IMR-90 (cell line): ENCODE measurements at regions not wholly inside any gene's neighbourhood (a gene's known extent, or its start where the extent isn't known, plus 50 kb on each side); places are given as distances from the start of the nearest gene placed in this dataset.

ENCODE experiments used
- ATAC-seq: fragments of 200-7000 bp; cut with Tn5 transposase; 2 replicates; pipeline ENCODE4 v1.9.1; 2020; ENCODE audit warnings: low read depth, mild to moderate bottlenecking, moderate library complexity
- BruUV-seq: library from RNA; stranded (reverse); fragments of 400-500 nt; replicated peaks from 2 replicates; lab custom pipeline; 2021; lab: Mats Ljungman, UMichigan
- CTCF ChIA-PET: fragments of 300-600 bp; formaldehyde crosslinking; extraction: SDS; loops from one replicate; lab custom pipeline; 2021; ENCODE audit warnings: antibody characterized with exemption; lab: Yijun Ruan, JAX
- POLR2A ChIA-PET: fragments of 300-600 bp; sonication (Branson Sonifier 250); formaldehyde crosslinking; loops from one replicate; lab custom pipeline; 2022; ENCODE audit warnings: antibody characterized with exemption; ENCODE audit not compliant: unreplicated experiment; lab: Charles Lee
- DNase-seq: peaks from one replicate; pipeline ENCODE4 v3.0.0; 2013
- H2AFZ ChIP-seq: replicated peaks from 2 replicates; pipeline ENCODE3; 2013; ENCODE audit warnings: low read length, mild to moderate bottlenecking; ENCODE audit not compliant: poor library complexity
- H2AK5ac ChIP-seq: 2 replicates; pipeline ENCODE4 v1.6.1; 2013; ENCODE audit warnings: low read depth, low read length, inconsistent platforms
- H2AK9ac ChIP-seq: replicated peaks from 2 replicates; pipeline ENCODE3; 2013; ENCODE audit warnings: mild to moderate bottlenecking, low read depth, low read length, moderate library complexity; ENCODE audit not compliant: poor library complexity
- H2BK120ac ChIP-seq: 2 replicates; pipeline ENCODE4 v1.6.1; 2013; ENCODE audit warnings: low read depth, low read length, inconsistent platforms
- H2BK15ac ChIP-seq: 3 replicates; pipeline ENCODE4 v1.6.1; 2013; ENCODE audit warnings: low read depth, low read length, inconsistent platforms
- H2BK20ac ChIP-seq: 2 replicates; pipeline ENCODE4 v1.6.1; 2013; ENCODE audit warnings: low read depth, mild to moderate bottlenecking, inconsistent platforms, low read length, moderate library complexity
- H2BK5ac ChIP-seq: 2 replicates; pipeline ENCODE4 v1.6.1; 2013; ENCODE audit warnings: mild to moderate bottlenecking, low read depth, low read length, inconsistent platforms; ENCODE audit not compliant: poor library complexity, severe bottlenecking
- H3K14ac ChIP-seq: replicated peaks from 2 replicates; pipeline ENCODE4 v1.6.1; 2013; ENCODE audit warnings: low read depth, low read length, inconsistent platforms
- H3K18ac ChIP-seq: 2 replicates; pipeline ENCODE4 v1.6.1; 2013; ENCODE audit warnings: low read depth, low read length, control low read depth
- H3K23ac ChIP-seq: 2 replicates; pipeline ENCODE4 v1.6.1; 2013; ENCODE audit warnings: low read depth, low read length, inconsistent platforms
- H3K27ac ChIP-seq: 2 replicates; pipeline ENCODE4 v1.5.1; 2013; ENCODE audit warnings: mild to moderate bottlenecking, control low read depth, low read length; ENCODE audit not compliant: insufficient read depth
- H3K27me3 ChIP-seq: 2 replicates; pipeline ENCODE4 v1.6.1; 2013; ENCODE audit warnings: low read length; ENCODE audit not compliant: control insufficient read depth, insufficient read depth
- H3K36me3 ChIP-seq: 2 replicates; pipeline ENCODE4 v1.6.1; 2013; ENCODE audit warnings: low read length, mixed read lengths; ENCODE audit not compliant: control insufficient read depth, insufficient read depth
- H3K4ac ChIP-seq: 2 replicates; pipeline ENCODE4 v1.6.1; 2013; ENCODE audit warnings: low read depth, low read length, inconsistent platforms
- H3K4me1 ChIP-seq: 2 replicates; pipeline ENCODE4 v1.6.1; 2013; ENCODE audit warnings: low read length, mixed read lengths; ENCODE audit not compliant: control insufficient read depth, insufficient read depth
- H3K4me2 ChIP-seq: 2 replicates; pipeline ENCODE4 v1.6.1; 2013; ENCODE audit warnings: low read depth, mild to moderate bottlenecking, control low read depth, low read length, moderate library complexity
- H3K4me3 ChIP-seq: 2 replicates; pipeline ENCODE4 v1.5.1; 2013; ENCODE audit warnings: low read depth, mild to moderate bottlenecking, control low read depth, low read length, moderate library complexity; ENCODE audit not compliant: insufficient read depth
- H3K56ac ChIP-seq: 2 replicates; pipeline ENCODE4 v1.6.1; 2013; ENCODE audit warnings: low read length, inconsistent platforms; ENCODE audit not compliant: insufficient read depth; ENCODE audit errors: extremely low read depth
- H3K79me1 ChIP-seq, 2 experiments: 2 replicates each; pipeline ENCODE4 v1.6.1; 2013; ENCODE audit warnings: low read length in 2 of 2, inconsistent platforms in 1 of 2, low read depth in 1 of 2
- H3K9ac ChIP-seq: 2 replicates; pipeline ENCODE4 v1.6.1; 2013; ENCODE audit warnings: low read depth, low read length, control low read depth
- H3K9me1 ChIP-seq: 2 replicates; pipeline ENCODE4 v1.6.1; 2013; ENCODE audit warnings: low read length, inconsistent platforms; ENCODE audit not compliant: insufficient read depth
- H3K9me3 ChIP-seq: 2 replicates; pipeline ENCODE4 v1.6.1; 2013; ENCODE audit warnings: low read length; ENCODE audit not compliant: control insufficient read depth, insufficient read depth
- H4K20me1 ChIP-seq: 2 replicates; pipeline ENCODE4 v1.6.1; 2013; ENCODE audit warnings: low read length, inconsistent platforms; ENCODE audit not compliant: insufficient read depth
- H4K5ac ChIP-seq: 2 replicates; pipeline ENCODE4 v1.6.1; 2013; ENCODE audit warnings: mild to moderate bottlenecking, low read depth, low read length, control low read depth
- H4K8ac ChIP-seq, 2 experiments: 2 replicates each; pipeline ENCODE4 v1.6.1; 2013; ENCODE audit warnings: low read depth in 2 of 2, low read length in 2 of 2, control low read depth in 1 of 2, inconsistent platforms in 1 of 2
- H4K91ac ChIP-seq: 2 replicates; pipeline ENCODE4 v1.6.1; 2013; ENCODE audit warnings: low read depth, low read length, inconsistent platforms; ENCODE audit not compliant: insufficient read depth
- BHLHE40 ChIP-seq: fragments of 150-350 bp; IDR thresholded peaks from 2 replicates; pipeline ENCODE4 v1.6.1; 2016; ENCODE audit warnings: mild to moderate bottlenecking, low read depth, low read length
- CEBPB ChIP-seq: IDR thresholded peaks from 2 replicates; pipeline ENCODE4 v1.6.1; 2012; ENCODE audit warnings: low read depth, low read length, improper control_type of control experiment
- CHD1 ChIP-seq: IDR thresholded peaks from 2 replicates; pipeline ENCODE4 v1.6.1; 2012; ENCODE audit warnings: low read depth, low read length, improper control_type of control experiment
- ELK1 ChIP-seq: fragments of 150-350 bp; IDR thresholded peaks from 2 replicates; pipeline ENCODE4 v1.6.1; 2016; ENCODE audit warnings: low read depth, mild to moderate bottlenecking, low read length, moderate library complexity, borderline replicate concordance
- FOS ChIP-seq: fragments of 150-350 bp; IDR thresholded peaks from 2 replicates; pipeline ENCODE4 v1.6.1; 2016; ENCODE audit warnings: low read depth, low read length
- MAFK ChIP-seq: IDR thresholded peaks from 2 replicates; pipeline ENCODE4 v1.6.1; 2012; ENCODE audit warnings: low read depth, low read length, improper control_type of control experiment
- MAZ ChIP-seq: IDR thresholded peaks from 2 replicates; pipeline ENCODE4 v1.6.1; 2012; ENCODE audit warnings: low read depth, mild to moderate bottlenecking, low read length, improper control_type of control experiment, moderate library complexity, borderline replicate concordance
- MXI1 ChIP-seq: IDR thresholded peaks from 2 replicates; pipeline ENCODE4 v1.6.1; 2012; ENCODE audit warnings: low read depth, mild to moderate bottlenecking, low read length, moderate library complexity, borderline replicate concordance
- NFE2L2 ChIP-seq: fragments of 150-350 bp; IDR thresholded peaks from 2 replicates; pipeline ENCODE4 v1.6.1; 2016; ENCODE audit warnings: low read depth, mild to moderate bottlenecking, low read length
- RAD21 ChIP-seq: IDR thresholded peaks from 2 replicates; pipeline ENCODE4 v1.6.1; 2012; ENCODE audit warnings: low read length, improper control_type of control experiment
- RFX5 ChIP-seq: IDR thresholded peaks from 2 replicates; pipeline ENCODE4 v1.8.0; 2012; ENCODE audit warnings: low read depth, mild to moderate bottlenecking, low read length, moderate library complexity
- SMC3 ChIP-seq: fragments of 150-350 bp; IDR thresholded peaks from 2 replicates; pipeline ENCODE4 v1.6.1; 2016; ENCODE audit warnings: low read depth, mild to moderate bottlenecking, antibody characterized with exemption, low read length, moderate library complexity
- WGBS, 2 experiments: methylation state at CpG; one replicate each; pipeline versions ENCODE4 v1.1.5 to v1.1.7; 2013; ENCODE audit warnings: missing lambda C conversion rate in 2 of 2; ENCODE audit not compliant: insufficient read length in 1 of 2; ENCODE audit errors: extremely low coverage in 2 of 2; 5-methylcytosine and 5-hydroxymethylcytosine counted together
- dilution Hi-C: fragments of 300-500 bp; cut with HindIII; formaldehyde crosslinking; loops from one replicate; pipeline ENCODE4 v1.14.3; 2018; ENCODE audit warnings: low sequenced_read_pairs; ENCODE audit not compliant: unreplicated experiment
- in situ Hi-C: fragments of 300-500 bp; cut with MboI; formaldehyde crosslinking; loops from 3 replicates; pipeline ENCODE4 v1.14.3; 2019; ENCODE audit warnings: low sequenced_read_pairs, inconsistent platforms, mixed read lengths
- intact Hi-C: fragments of 100-400 bp; cut with micrococcal nuclease; formaldehyde crosslinking; loops from 2 replicates; pipeline ENCODE4 v1.10.0; 2022
- TF ChIP-seq, protein P1 (sequence below): conservative IDR thresholded peaks from 2 replicates; pipeline ENCODE4 v1.5.1; 2012; ENCODE audit warnings: mild to moderate bottlenecking, low read depth, low read length, improper control_type of control experiment

GRCh38 chr6:167479901-167480648 is 155.2 kb downstream of the TTLL2 start:
- no peak overlapping the region for H4K8ac ChIP-seq
- no peak overlapping the region for H3K4me2 ChIP-seq
- no peak overlapping the region for H3K14ac ChIP-seq
- H3K56ac ChIP-seq, result no peak overlapping the region
- peaks cover 36% of the 10 kb centered on the region for H3K9me3 ChIP-seq
- H2BK15ac ChIP-seq, result no peak overlapping the region
- H2BK20ac ChIP-seq, result no peak overlapping the region
- H2AK9ac ChIP-seq, result no peak overlapping the region
- no peak overlapping the region for H3K18ac ChIP-seq
- in situ Hi-C loops, result no loop called here
- H2AK5ac ChIP-seq, result no peak overlapping the region
- H3K79me1 ChIP-seq, result no peaks in the 10 kb centered on the region
- H4K20me1 ChIP-seq, result no peaks in the 10 kb centered on the region
- ATAC-seq (no peak), DNase-seq (no peak)
- POLR2A ChIA-PET, result no interaction called here
- H3K9ac ChIP-seq, result no peak overlapping the region
- no peak overlapping the region for H3K27ac ChIP-seq
- no peak overlapping the region for H2BK120ac ChIP-seq
- BruUV-seq, result no TSS peak
- no peak overlapping the region for H2BK5ac ChIP-seq
- H4K91ac ChIP-seq, result no peak overlapping the region
- TF ChIP-seq CHD1, result no peak
- TF ChIP-seq RFX5, result no peak
- no peak for TF ChIP-seq MAFK
- no peak for TF ChIP-seq RAD21
- no peak for TF ChIP-seq FOS
- no peak for TF ChIP-seq NFE2L2
- no peak for TF ChIP-seq MXI1
- no peak for TF ChIP-seq BHLHE40
- TF ChIP-seq CEBPB, result no peak
- no peak for TF ChIP-seq ELK1
- TF ChIP-seq, protein P1, sequence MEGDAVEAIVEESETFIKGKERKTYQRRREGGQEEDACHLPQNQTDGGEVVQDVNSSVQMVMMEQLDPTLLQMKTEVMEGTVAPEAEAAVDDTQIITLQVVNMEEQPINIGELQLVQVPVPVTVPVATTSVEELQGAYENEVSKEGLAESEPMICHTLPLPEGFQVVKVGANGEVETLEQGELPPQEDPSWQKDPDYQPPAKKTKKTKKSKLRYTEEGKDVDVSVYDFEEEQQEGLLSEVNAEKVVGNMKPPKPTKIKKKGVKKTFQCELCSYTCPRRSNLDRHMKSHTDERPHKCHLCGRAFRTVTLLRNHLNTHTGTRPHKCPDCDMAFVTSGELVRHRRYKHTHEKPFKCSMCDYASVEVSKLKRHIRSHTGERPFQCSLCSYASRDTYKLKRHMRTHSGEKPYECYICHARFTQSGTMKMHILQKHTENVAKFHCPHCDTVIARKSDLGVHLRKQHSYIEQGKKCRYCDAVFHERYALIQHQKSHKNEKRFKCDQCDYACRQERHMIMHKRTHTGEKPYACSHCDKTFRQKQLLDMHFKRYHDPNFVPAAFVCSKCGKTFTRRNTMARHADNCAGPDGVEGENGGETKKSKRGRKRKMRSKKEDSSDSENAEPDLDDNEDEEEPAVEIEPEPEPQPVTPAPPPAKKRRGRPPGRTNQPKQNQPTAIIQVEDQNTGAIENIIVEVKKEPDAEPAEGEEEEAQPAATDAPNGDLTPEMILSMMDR, result no peak
- no peak for TF ChIP-seq MAZ
- TF ChIP-seq SMC3, result no peak
- H4K5ac ChIP-seq, result no peak overlapping the region
- no peaks in the 10 kb centered on the region for H3K27me3 ChIP-seq
- intact Hi-C loops, result no loop called here
- H3K4me1 ChIP-seq, result no peaks in the 10 kb centered on the region
- no peaks in the 10 kb centered on the region for H3K9me1 ChIP-seq
- no peak overlapping the region for H3K4ac ChIP-seq
- dilution Hi-C loops, result no loop called here
- H3K23ac ChIP-seq, result no peak overlapping the region
- no CpG with 5 or more reads among the region's 8 CpGs for WGBS, 2 experiments
- no peak overlapping the region for H3K4me3 ChIP-seq
- CTCF ChIA-PET, result no interaction called here
- no peak overlapping the region for H2AFZ ChIP-seq
- no peaks in the 10 kb centered on the region for H3K36me3 ChIP-seq
